ENCODE measurements at regions not wholly inside any gene's neighbourhood (a gene's known extent, or its start where the extent isn't known, plus 50 kb on each side); places are given as distances from the start of the nearest gene placed in this dataset.

GRCh38 chr14:82500222-82500621, 966.6 kb upstream of the SEL1L start:
- intact Hi-C loops (cut with DNase I; ENCODE audit: low total_unique reads), result no loop called here
- DNase-seq (ENCODE audit: low spot score in 2 of 2), result no peak
- H3K4me3 ChIP-seq (ENCODE audit: low read depth, poor library complexity, severe bottlenecking), result no peak overlapping the region
- no peak for TF ChIP-seq CTCF (IDR thresholded peaks at IDR 0.05)
- TF ChIP-seq POLR2A (IDR thresholded peaks at IDR 0.05), result no peak
- WGBS, 2 donors, result 48 to 49% methylated on average over 1 of the region's 1 CpG

GRCh38 chr14:82501554-82501953, 967.9 kb upstream of the SEL1L start:
- DNase-seq (ENCODE audit: low spot score in 2 of 2), result no peak
- H3K4me3 ChIP-seq (ENCODE audit: low read depth, poor library complexity, severe bottlenecking), result no peak overlapping the region
- TF ChIP-seq POLR2A (IDR thresholded peaks at IDR 0.05) (no peak), CTCF (IDR thresholded peaks at IDR 0.05) (no peak)
- WGBS, 2 donors, result 57% methylated on average over 2 of the region's 2 CpGs
- intact Hi-C loops (cut with DNase I; ENCODE audit: low total_unique reads), result no loop called here

GRCh38 chr14:82502043-82502442, 968.4 kb upstream of the SEL1L start:
- intact Hi-C loops (cut with DNase I; ENCODE audit: low total_unique reads), result no loop called here
- no peak for DNase-seq (ENCODE audit: low spot score in 2 of 2)
- WGBS, 2 donors, result 85 to 86% methylated on average over 4 of the region's 4 CpGs
- no peak overlapping the region for H3K4me3 ChIP-seq (ENCODE audit: low read depth, poor library complexity, severe bottlenecking)
- no peak for TF ChIP-seq CTCF (IDR thresholded peaks at IDR 0.05)
- no peak for TF ChIP-seq POLR2A (IDR thresholded peaks at IDR 0.05)

- H3K4me3 ChIP-seq (ENCODE audit: low read depth, poor library complexity, severe bottlenecking), result no peak overlapping the region
- DNase-seq (ENCODE audit: low spot score in 2 of 2), result no peak
- TF ChIP-seq CTCF (IDR thresholded peaks at IDR 0.05) (no peak), POLR2A (IDR thresholded peaks at IDR 0.05) (no peak)
- intact Hi-C loops (cut with DNase I; ENCODE audit: low total_unique reads), result no loop called here
Measured at GRCh38 chr14:82504894-82505293, 971.2 kb upstream of the SEL1L start.

GRCh38 chr14:82510007-82510406, 976.4 kb upstream of the SEL1L start:
- DNase-seq (ENCODE audit: low spot score in 2 of 2), result no peak
- TF ChIP-seq POLR2A (IDR thresholded peaks at IDR 0.05) (no peak), CTCF (IDR thresholded peaks at IDR 0.05) (no peak)
- 93 to 95% methylated on average over 5 of the region's 5 CpGs for WGBS, 2 donors
- no peak overlapping the region for H3K4me3 ChIP-seq (ENCODE audit: low read depth, poor library complexity, severe bottlenecking)
- intact Hi-C loops (cut with DNase I; ENCODE audit: low total_unique reads), result no loop called here

GRCh38 chr14:82511399-82511798, 977.7 kb upstream of the SEL1L start:
- intact Hi-C loops (cut with DNase I; ENCODE audit: low total_unique reads), result no loop called here
- 77 to 78% methylated on average over 1 of the region's 1 CpG for WGBS, 2 donors
- no peak overlapping the region for H3K4me3 ChIP-seq (ENCODE audit: low read depth, poor library complexity, severe bottlenecking)
- no peak for TF ChIP-seq POLR2A (IDR thresholded peaks at IDR 0.05)
- TF ChIP-seq CTCF (IDR thresholded peaks at IDR 0.05), result no peak
- DNase-seq (ENCODE audit: low spot score in 2 of 2), result no peak
